Spleen (tissue), 11 donors: ENCODE measurements at regions not wholly inside any gene's neighbourhood (a gene's known extent, or its start where the extent isn't known, plus 50 kb on each side); places are given as distances from the start of the nearest gene placed in this dataset.
"Not testable (repeated sequence)": the region's sequence is repeated elsewhere in the genome, so short reads cannot be mapped to it uniquely, and the experiment has no call there.

Experiments
- DNase-seq: peaks from one replicate; pipeline ENCODE4 v3.0.0-alpha.2; 2020
- H3K27ac ChIP-seq, 8 donors: fragments of 200-600 bp; sonication (generic) in 7 of 8; 1 replicate in 4 of 8; 2 replicates in 4 of 8; pipeline versions ENCODE4 v1.5.0 to v1.8.0; 2016 to 2021; ENCODE audit warnings: inconsistent platforms in 4 of 8, mild to moderate bottlenecking in 4 of 8, moderate library complexity in 1 of 8
- H3K27me3 ChIP-seq, 7 donors: fragments of 200-600 bp; sonication (generic) in 6 of 7; replicated peaks in 1 of 7; 1 replicate in 4 of 7; 2 replicates in 3 of 7; pipeline versions ENCODE4 v1.5.0 to v1.8.0; 2016 to 2021; ENCODE audit warnings: inconsistent platforms in 3 of 7, mild to moderate bottlenecking in 1 of 7
- H3K36me3 ChIP-seq, 6 donors: fragments of 200-600 bp; sonication (generic) in 5 of 6; 1 replicate in 4 of 6; 2 replicates in 2 of 6; pipeline versions ENCODE4 v1.5.0 to v1.8.0; 2016 to 2021; ENCODE audit warnings: inconsistent platforms in 2 of 6
- H3K4me1 ChIP-seq, 6 donors: fragments of 200-600 bp; sonication (generic) in 5 of 6; 1 replicate in 3 of 6; 2 replicates in 3 of 6; pipeline versions ENCODE4 v1.5.0 to v1.8.0; 2016 to 2021; ENCODE audit warnings: inconsistent platforms in 3 of 6
- H3K4me3 ChIP-seq, 8 donors: fragments of 200-600 bp; sonication (generic) in 7 of 8; 1 replicate in 4 of 8; 2 replicates in 4 of 8; pipeline versions ENCODE4 v1.5.0 to v1.8.0; 2016 to 2021; ENCODE audit warnings: inconsistent platforms in 4 of 8, mild to moderate bottlenecking in 4 of 8, moderate library complexity in 2 of 8
- H3K9me3 ChIP-seq, 8 donors: fragments of 200-600 bp; sonication (generic) in 7 of 8; 1 replicate in 4 of 8; 2 replicates in 4 of 8; pipeline versions ENCODE4 v1.5.0 to v1.8.0; 2016 to 2021; ENCODE audit warnings: inconsistent platforms in 4 of 8
- POLR2A ChIP-seq, 3 donors: fragments of 450-650 bp; IDR thresholded peaks; one replicate each; pipeline ENCODE4 v1.5.1; 2017; ENCODE audit warnings: antibody characterized with exemption in 3 of 3, mild to moderate bottlenecking in 1 of 3
- POLR2AphosphoS5 ChIP-seq, 3 donors: sonication (generic); formaldehyde crosslinking; IDR thresholded peaks; one replicate each; pipeline ENCODE4 v1.5.1; 2017; ENCODE audit warnings: antibody characterized with exemption in 3 of 3
- WGBS, 5 donors: extraction: QIAGEN DNeasy Blood & Tissue Kit in 3 of 5; methylation state at CpG; one replicate each; pipeline versions ENCODE4 v1.1.5 to v1.1.7; 2013 to 2018; 5-methylcytosine and 5-hydroxymethylcytosine counted together
- intact Hi-C: fragments of 100-400 bp; cut with DNase I; formaldehyde crosslinking; loops from one replicate; pipeline ENCODE4 v1.15.0; 2023; ENCODE audit warnings: low total_unique reads
- TF ChIP-seq, protein P1 (sequence below), 11 experiments: fragments of 200-600 bp in 7 of 11; fragments of 450-650 bp in 4 of 11; sonication (generic) in 4 of 11; IDR thresholded peaks in 8 of 11; conservative IDR thresholded peaks in 3 of 11; 1 replicate in 7 of 11; 2 replicates in 4 of 11; pipeline versions ENCODE4 v1.4.0 to v1.8.0; 2016 to 2021; ENCODE audit warnings: antibody characterized with exemption in 11 of 11, inconsistent platforms in 4 of 11, mild to moderate bottlenecking in 1 of 11
- donor health status: healthy with polysubstance abuse.
- donor health status: DM: no; HTN: no; CAD: no; lungs with moderate emphysema.
- donor health status: DM: no; HTN: no; CAD: no.
- donor health status: Bipolar disorder and iron deficiency.
- donor health status: healthy.
- donor health status: DM: no; HTN: no; CAD: no.
- donor health status: DM: yes; HTN: yes; CAD: no.

DNA sequence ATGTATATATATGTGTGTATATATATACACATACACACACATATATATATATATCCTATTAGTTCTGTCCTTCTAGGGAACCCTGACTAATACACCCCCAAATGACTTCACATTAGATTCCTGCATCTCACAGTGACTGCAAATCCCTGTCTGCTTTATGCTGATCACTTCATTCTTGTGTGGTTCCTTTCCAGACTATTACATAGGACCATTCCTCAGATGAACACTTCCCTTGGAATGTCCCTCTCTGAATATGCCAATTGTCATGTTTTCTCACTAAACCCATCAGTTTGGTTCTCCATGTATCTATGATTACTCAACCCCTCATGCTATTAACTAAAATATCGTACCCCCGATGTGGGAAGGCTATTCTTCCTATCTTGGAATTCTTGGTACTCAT, 605.2 kb upstream of the NR3C2 start:
- H3K36me3 ChIP-seq: no peaks in the 10 kb centered on the region
- no peaks in the 10 kb centered on the region for H3K4me1 ChIP-seq
- WGBS, 5 donors: 89 to 98% (median 92%) methylated on average over 2 of the region's 2 CpGs
- intact Hi-C loops: no loop called here
- H3K4me3 ChIP-seq: no peak overlapping the region
- no peak overlapping the region for H3K27ac ChIP-seq
- DNase-seq: no peak
- TF ChIP-seq, protein P1, sequence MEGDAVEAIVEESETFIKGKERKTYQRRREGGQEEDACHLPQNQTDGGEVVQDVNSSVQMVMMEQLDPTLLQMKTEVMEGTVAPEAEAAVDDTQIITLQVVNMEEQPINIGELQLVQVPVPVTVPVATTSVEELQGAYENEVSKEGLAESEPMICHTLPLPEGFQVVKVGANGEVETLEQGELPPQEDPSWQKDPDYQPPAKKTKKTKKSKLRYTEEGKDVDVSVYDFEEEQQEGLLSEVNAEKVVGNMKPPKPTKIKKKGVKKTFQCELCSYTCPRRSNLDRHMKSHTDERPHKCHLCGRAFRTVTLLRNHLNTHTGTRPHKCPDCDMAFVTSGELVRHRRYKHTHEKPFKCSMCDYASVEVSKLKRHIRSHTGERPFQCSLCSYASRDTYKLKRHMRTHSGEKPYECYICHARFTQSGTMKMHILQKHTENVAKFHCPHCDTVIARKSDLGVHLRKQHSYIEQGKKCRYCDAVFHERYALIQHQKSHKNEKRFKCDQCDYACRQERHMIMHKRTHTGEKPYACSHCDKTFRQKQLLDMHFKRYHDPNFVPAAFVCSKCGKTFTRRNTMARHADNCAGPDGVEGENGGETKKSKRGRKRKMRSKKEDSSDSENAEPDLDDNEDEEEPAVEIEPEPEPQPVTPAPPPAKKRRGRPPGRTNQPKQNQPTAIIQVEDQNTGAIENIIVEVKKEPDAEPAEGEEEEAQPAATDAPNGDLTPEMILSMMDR (IDR thresholded peaks at IDR 0.05 in 8 of 11, conservative IDR thresholded peaks at IDR 0.05 in 3 of 11): no peak
- TF ChIP-seq POLR2AphosphoS5 (IDR thresholded peaks at IDR 0.05) (no peak), POLR2A (IDR thresholded peaks at IDR 0.05) (no peak)
- peaks cover 0 to 2% (median 0%) of the 10 kb centered on the region in 8 donors for H3K9me3 ChIP-seq
- no peaks in the 10 kb centered on the region for H3K27me3 ChIP-seq

DNA sequence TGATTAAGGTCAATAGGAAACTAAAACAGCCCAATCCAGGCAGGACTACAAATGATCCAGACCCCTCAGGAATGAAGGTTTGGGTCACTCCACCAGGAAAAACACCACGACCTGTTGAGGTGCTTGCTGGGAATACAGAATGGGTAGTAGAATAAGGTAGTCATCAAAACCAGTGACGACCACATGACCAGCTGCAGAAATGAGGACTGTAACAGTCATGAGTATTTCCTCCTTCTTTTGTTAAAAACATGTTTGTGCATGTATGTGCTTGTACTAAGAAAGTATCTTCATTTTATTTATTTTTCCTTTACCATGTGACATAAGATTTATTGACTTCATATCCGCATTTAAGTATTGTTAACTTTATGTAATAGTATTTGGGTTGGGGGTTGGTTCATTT, 603.5 kb upstream of the NR3C2 start:
- Histone ChIP-seq H3K9me3 (peaks cover 0 to 6% (median under 1%) of the 10 kb centered on the region in 8 donors), H3K4me1 (no peaks in the 10 kb centered on the region), H3K27ac (no peak overlapping the region), H3K36me3 (no peaks in the 10 kb centered on the region), H3K4me3 (no peak overlapping the region), H3K27me3 (no peaks in the 10 kb centered on the region)
- DNase-seq: no peak
- intact Hi-C loops: no loop called here
- TF ChIP-seq, protein P1 (IDR thresholded peaks at IDR 0.05 in 8 of 11, conservative IDR thresholded peaks at IDR 0.05 in 3 of 11): no peak
- TF ChIP-seq POLR2A (IDR thresholded peaks at IDR 0.05) (no peak), POLR2AphosphoS5 (IDR thresholded peaks at IDR 0.05) (no peak)
- WGBS, 5 donors: 69 to 84% (median 73%) methylated on average over 3 of the region's 3 CpGs

GRCh38 chr4:149039786-149040185, 597.6 kb upstream of the NR3C2 start:
- H3K27me3 ChIP-seq, H3K4me1 ChIP-seq, DNase-seq, H3K27ac ChIP-seq, H3K36me3 ChIP-seq, H3K4me3 ChIP-seq, intact Hi-C loops: not testable (repeated sequence)
- H3K9me3 ChIP-seq: peaks cover 0 to 16% (median 10%) of the 10 kb centered on the region in 8 donors
- WGBS, 5 donors: 89 to 100% (median 92%) methylated on average over 2 of the region's 2 CpGs

- Histone ChIP-seq H3K4me1 (no peaks in the 10 kb centered on the region), H3K9me3 (no peaks in the 10 kb centered on the region), H3K27me3 (no peaks in the 10 kb centered on the region), H3K27ac (no peak overlapping the region), H3K4me3 (no peak overlapping the region), H3K36me3 (no peaks in the 10 kb centered on the region)
- TF ChIP-seq POLR2AphosphoS5 (IDR thresholded peaks at IDR 0.05) (no peak), POLR2A (IDR thresholded peaks at IDR 0.05) (no peak)
- TF ChIP-seq, protein P1 (IDR thresholded peaks at IDR 0.05 in 8 of 11, conservative IDR thresholded peaks at IDR 0.05 in 3 of 11): peak in 6 of 11 experiments; percentile 16 to 41 (median 25)
- intact Hi-C loops: no loop called here
- DNase-seq: no peak
Measured at GRCh38 chr4:149031399-149031798, 589.2 kb upstream of the NR3C2 start.

DNA sequence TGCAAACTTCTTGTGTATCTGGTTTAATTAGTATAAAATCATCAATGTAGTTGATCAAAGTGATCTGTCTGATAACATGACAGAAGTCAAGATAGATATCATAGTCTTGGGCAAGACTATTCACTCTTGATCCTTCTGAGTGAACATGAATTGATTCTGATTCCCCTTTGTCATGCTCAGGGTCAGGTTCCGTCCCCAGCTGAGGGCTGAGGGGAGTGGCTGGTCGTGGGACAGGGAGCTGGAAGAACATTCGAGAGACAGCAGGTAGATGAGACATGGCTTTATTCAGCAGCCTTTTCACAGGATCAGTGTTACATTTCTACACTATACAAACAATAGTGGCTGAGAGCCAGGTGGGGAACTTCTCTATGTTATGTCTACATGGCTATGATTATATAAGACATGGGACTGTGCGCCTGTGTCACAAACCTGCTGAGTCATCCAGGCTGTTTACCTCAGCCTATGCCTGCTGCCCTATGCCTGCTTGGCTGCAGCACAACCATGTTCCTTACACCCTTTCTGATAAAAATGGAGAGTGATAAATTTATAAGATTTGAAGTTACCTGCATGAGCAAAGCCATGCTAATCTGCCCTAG, 586.9 kb upstream of the NR3C2 start:
- TF ChIP-seq POLR2A (IDR thresholded peaks at IDR 0.05): no peak
- TF ChIP-seq, protein P1 (IDR thresholded peaks at IDR 0.05 in 8 of 11, conservative IDR thresholded peaks at IDR 0.05 in 3 of 11): no peak
- no peak for TF ChIP-seq POLR2AphosphoS5 (IDR thresholded peaks at IDR 0.05)
- 65 to 81% (median 75%) methylated on average over 4 of the region's 4 CpGs for WGBS, 5 donors
- DNase-seq: no peak
- Histone ChIP-seq H3K9me3 (no peaks in the 10 kb centered on the region), H3K27ac (no peak overlapping the region), H3K27me3 (no peaks in the 10 kb centered on the region), H3K4me3 (no peak overlapping the region), H3K4me1 (no peaks in the 10 kb centered on the region), H3K36me3 (no peaks in the 10 kb centered on the region)
- intact Hi-C loops: no loop called here
